H7 (cell line): ENCODE measurements at regions not wholly inside any gene's neighbourhood (a gene's known extent, or its start where the extent isn't known, plus 50 kb on each side); places are given as distances from the start of the nearest gene placed in this dataset.

ENCODE experiments used
- DNase-seq: peaks from one replicate; pipeline ENCODE4 v3.0.0; 2012
- H3K27me3 ChIP-seq: 2 replicates; pipeline ENCODE4 v1.6.0; 2011; ENCODE audit warnings: mild to moderate bottlenecking, low read length; ENCODE audit not compliant: control insufficient read depth, insufficient read depth
- H3K36me3 ChIP-seq: replicated peaks from 2 replicates; pipeline ENCODE4 v1.5.1; 2011; ENCODE audit warnings: low read length; ENCODE audit not compliant: control insufficient read depth, insufficient read depth
- H3K4me3 ChIP-seq: 2 replicates; pipeline ENCODE4 v1.5.1; 2011; ENCODE audit warnings: low read depth, mild to moderate bottlenecking, control low read depth, low read length, moderate library complexity; ENCODE audit not compliant: insufficient read depth

- no peak overlapping the region for H3K4me3 ChIP-seq
- no peak for DNase-seq
- peaks cover 2% of the 10 kb centered on the region; the same call in 1 of the 2 replicates for H3K27me3 ChIP-seq
- H3K36me3 ChIP-seq: no peaks in the 10 kb centered on the region
Observed at GRCh38 chr1:5297180-5297885, 642.9 kb downstream of the AJAP1 start.

DNA sequence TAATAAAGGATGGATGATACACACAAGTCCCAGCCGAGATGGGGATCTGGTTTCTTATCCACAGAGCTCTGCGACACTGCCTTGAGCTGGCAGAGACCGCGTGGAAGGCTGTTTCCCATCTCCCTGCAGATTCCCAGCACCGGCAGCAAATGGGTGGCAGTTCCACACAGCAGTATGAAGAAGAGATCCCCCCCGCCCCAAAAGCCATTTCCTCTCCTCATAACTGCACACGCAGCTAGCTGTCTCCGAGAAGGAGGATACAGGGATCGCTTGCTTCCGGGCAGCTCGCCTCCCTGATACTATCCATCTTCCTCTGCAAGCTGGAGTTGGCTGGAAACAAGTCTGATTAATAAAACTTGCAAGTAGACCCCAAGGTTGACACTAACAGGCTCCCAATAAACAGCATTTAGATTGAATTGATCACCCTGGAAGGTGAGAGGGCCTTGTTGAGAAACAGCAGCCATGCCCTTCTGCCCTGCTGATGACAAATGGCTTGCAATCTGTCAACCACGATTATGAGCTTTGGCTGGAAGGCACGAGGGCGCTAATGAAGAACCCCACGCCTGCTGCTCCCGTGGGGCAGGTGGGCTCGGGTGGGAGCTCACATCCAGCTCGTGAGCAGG lies 642.3 kb downstream of the AJAP1 start:
- Histone ChIP-seq H3K4me3 (no peak overlapping the region), H3K36me3 (no peaks in the 10 kb centered on the region), H3K27me3 (no peaks in the 10 kb centered on the region; the same call in 1 of the 2 replicates)
- DNase-seq: no peak

GRCh38 chr1:5296095-5296494 lies 641.7 kb downstream of the AJAP1 start:
- no peak for DNase-seq
- H3K27me3 ChIP-seq: no peaks in the 10 kb centered on the region; the same call in 1 of the 2 replicates
- no peaks in the 10 kb centered on the region for H3K36me3 ChIP-seq
- no peak overlapping the region for H3K4me3 ChIP-seq

DNA sequence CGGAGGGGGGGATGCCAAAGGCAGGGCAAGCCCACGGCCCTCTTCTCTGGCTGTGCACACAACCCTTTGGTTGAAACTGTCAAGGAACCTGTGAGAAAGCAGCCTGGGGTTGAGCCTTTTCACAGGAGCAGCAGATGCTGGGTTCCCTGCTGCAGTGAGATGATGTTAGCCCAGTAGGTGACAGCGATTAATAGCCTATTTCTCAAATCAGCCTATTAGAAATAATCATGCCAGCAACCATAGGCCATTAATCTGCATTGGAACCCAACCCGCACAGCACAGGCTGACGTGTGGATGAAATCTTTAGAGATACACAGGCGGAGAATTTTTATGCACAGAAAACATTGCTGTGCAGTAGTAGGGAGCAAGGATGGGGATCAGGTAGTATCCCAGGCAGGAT lies 637.5 kb downstream of the AJAP1 start:
- Histone ChIP-seq H3K36me3 (no peaks in the 10 kb centered on the region), H3K27me3 (no peaks in the 10 kb centered on the region), H3K4me3 (no peak overlapping the region)
- DNase-seq: no peak

DNA sequence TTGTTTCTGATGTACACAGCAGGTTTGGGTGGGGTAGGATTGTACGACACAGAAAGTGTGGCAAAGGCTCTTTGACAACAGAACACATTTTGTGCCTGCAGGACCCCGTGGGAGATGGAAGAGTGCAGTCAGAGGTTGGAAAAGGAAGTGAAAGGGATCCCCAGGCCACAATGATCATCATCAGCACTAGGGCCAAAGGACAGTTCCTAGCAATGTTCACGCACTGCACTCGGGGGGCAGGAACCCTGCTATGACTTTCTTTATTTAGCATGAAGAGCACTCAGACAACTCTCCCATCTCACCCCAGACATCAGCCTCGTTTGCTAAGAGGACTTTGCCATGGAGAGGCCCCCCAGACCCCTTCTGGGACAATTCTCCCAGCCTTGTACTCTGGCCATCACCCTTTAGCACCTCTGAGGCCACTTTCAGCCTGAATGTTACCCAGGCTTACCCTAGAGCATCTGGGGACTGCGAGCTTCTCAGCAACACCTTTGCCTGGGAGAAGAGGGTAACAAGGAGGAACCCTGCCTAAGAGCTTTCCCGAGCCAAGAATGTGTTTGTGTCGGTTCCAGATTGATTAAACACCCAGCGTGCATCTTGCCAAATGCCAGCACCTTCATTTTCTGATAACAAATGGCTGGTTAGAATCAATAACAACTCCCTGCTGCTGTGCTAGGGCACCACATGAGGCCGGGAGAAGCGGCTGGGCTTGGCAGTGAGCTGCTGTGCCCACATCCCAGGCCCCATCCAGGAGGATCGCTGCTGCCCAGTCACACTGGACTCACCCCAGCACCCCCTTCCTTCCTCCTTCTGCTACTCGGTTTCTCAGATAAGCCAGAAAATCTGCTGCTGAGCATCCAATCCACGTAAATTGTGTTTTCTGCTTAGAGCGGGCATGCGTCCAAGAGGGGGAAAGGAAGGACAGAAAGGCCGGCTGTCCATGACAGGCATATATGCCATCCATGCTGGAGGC lies 633.1 kb downstream of the AJAP1 start:
- no peak overlapping the region for H3K4me3 ChIP-seq
- H3K27me3 ChIP-seq: no peaks in the 10 kb centered on the region; the same call in 1 of the 2 replicates
- no peaks in the 10 kb centered on the region for H3K36me3 ChIP-seq
- DNase-seq: no peak

- DNase-seq: no peak
- H3K27me3 ChIP-seq: no peaks in the 10 kb centered on the region; the same call in 1 of the 2 replicates
- no peak overlapping the region for H3K4me3 ChIP-seq
- no peaks in the 10 kb centered on the region for H3K36me3 ChIP-seq
Observed at GRCh38 chr1:5286244-5286643, 631.8 kb downstream of the AJAP1 start.

GRCh38 chr1:5274527-5274926 lies 620.1 kb downstream of the AJAP1 start:
- Histone ChIP-seq H3K4me3 (no peak overlapping the region), H3K27me3 (no peaks in the 10 kb centered on the region; the same call in 1 of the 2 replicates), H3K36me3 (no peaks in the 10 kb centered on the region)
- no peak for DNase-seq

GRCh38 chr1:5273280-5274003 lies 619.0 kb downstream of the AJAP1 start:
- Histone ChIP-seq H3K36me3 (no peaks in the 10 kb centered on the region), H3K4me3 (no peak overlapping the region), H3K27me3 (no peaks in the 10 kb centered on the region; the same call in 1 of the 2 replicates)
- DNase-seq: no peak

- Histone ChIP-seq H3K4me3 (no peak overlapping the region), H3K36me3 (no peaks in the 10 kb centered on the region), H3K27me3 (no peaks in the 10 kb centered on the region; the same call in 1 of the 2 replicates)
- DNase-seq: no peak
Observed at GRCh38 chr1:5272325-5272724, 617.9 kb downstream of the AJAP1 start.

GRCh38 chr1:5271264-5271663 lies 616.9 kb downstream of the AJAP1 start:
- DNase-seq: no peak
- Histone ChIP-seq H3K36me3 (no peaks in the 10 kb centered on the region), H3K27me3 (no peaks in the 10 kb centered on the region; the same call in 1 of the 2 replicates)

GRCh38 chr1:5269901-5270300 lies 615.5 kb downstream of the AJAP1 start:
- H3K36me3 ChIP-seq: no peaks in the 10 kb centered on the region
- no peak for DNase-seq
- H3K27me3 ChIP-seq: no peaks in the 10 kb centered on the region; the same call in 1 of the 2 replicates
- H3K4me3 ChIP-seq: no peak overlapping the region

More at GRCh38 chr1:5271264-5271663, 616.9 kb downstream of the AJAP1 start:
- H3K4me3 ChIP-seq: no peak overlapping the region

DNA sequence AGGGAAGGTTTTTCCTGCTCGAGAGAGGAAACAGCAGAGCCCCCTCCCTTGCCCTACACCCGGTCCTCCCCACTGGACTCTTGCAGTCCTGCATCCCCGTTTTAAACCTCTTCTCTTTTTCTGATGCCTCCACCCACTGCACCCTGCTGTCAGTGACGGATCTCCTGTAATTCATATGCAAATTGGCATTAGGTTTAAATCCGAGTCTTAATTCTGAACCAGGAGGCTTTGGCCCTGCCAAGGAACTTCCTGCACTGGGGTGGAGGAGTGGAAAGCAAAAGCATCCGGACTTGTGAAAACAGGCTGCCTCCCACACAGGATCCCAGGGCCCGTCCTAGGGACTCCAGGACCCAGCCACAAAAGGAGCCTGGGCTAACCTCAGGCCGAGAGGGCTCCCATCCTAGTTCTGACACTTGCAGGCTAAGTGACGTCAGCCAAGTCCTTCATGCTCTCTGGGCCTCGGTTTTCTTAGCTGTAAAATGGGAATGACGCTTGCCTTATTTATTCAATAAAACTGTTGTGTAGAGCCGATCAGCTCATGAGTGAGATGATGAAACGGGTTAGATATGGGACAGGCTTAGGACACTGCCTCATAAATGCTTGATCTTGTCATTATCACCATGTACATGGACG lies 613.3 kb downstream of the AJAP1 start:
- Histone ChIP-seq H3K36me3 (no peaks in the 10 kb centered on the region), H3K4me3 (no peak overlapping the region), H3K27me3 (no peaks in the 10 kb centered on the region; the same call in 1 of the 2 replicates)
- peak; percentile 69 for DNase-seq

DNA sequence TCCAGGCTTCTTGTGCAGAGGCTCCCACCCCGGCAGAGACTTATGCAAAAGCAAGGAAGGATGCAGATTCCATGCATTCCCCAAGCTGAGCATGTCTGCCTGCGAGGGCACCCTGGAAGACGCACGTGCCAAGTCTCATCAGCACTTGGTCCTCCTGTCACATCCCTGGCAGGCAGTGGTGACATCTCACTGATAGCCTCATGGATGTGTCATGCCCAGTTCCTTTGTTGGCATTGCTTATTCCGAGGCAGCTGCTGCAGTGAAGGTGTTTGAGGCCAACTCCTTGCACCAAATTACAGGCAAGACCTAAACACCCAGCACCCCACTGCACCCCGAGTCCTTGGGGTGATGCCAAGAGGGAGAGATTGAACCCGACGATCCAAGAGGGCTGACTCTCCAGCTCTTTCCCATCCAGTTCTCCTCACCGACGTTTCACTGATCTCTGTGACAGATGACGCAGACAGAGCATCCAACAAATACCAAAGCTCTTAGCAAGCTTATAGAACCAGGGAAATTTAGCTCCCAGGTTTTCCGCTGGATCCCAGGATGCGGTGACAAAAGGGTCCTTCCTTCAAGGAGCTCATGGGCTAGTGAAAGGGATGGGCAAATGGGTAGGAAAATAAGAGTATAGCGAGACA lies 611.1 kb downstream of the AJAP1 start:
- DNase-seq: no peak
- no peak overlapping the region for H3K4me3 ChIP-seq
- no peaks in the 10 kb centered on the region for H3K27me3 ChIP-seq
- H3K36me3 ChIP-seq: no peaks in the 10 kb centered on the region
